Glomerular endothelial cell (primary cell): ENCODE measurements at regions not wholly inside any gene's neighbourhood (a gene's known extent, or its start where the extent isn't known, plus 50 kb on each side); places are given as distances from the start of the nearest gene placed in this dataset.

ENCODE experiments used
- DNase-seq: peaks from one replicate; pipeline ENCODE4 v3.0.0-alpha.2; 2011; ENCODE audit warnings: low read depth, low spot score; ENCODE audit errors: extremely low read depth

DNA sequence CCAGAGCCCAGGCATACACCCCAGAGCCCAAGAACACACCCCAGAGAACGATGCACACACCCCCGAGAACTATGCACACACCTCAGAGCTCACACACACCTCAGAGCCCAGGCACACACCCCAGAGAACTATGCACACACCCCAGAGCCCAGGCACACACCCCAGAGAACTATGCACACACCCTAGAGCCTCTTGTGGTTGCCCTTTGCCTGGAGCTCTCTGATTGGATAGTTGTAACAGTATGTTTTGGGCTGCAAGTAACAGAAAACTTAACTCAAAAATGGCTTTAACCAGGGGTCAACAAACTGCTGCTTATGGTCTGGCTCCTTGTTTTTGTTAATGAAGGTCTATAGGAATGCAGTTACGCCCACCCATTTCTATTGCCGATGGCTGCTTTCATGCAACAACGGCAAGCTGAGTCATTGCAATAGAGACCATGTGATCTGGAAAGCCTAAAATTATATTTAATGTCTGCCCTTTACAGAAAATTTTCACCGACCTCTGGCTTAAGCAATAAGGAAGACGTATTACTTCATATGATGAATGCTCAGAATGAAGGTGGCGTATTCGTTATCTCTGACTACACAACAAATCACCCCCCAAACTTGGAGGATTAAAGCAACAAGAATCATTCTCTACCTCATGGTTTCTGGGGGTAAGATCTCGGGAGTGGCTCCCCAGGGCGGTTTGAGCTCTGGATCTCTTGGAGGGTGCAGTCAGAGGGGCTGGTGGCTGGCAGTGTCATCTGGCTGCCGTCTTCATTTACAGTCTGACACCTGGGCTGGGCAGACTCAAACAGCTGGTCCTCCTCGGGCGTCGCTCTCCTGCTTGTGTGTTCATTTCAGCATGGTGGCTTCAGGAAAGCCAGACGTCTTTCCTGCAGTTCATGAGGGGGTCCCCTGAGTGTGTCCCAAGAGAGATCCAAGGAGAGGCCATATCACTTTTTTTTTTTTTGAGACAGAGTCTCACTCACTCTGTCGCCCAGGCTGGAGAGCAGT, 66.3 kb upstream of the NCOR2 start:
- DNase-seq = no peak

DNA sequence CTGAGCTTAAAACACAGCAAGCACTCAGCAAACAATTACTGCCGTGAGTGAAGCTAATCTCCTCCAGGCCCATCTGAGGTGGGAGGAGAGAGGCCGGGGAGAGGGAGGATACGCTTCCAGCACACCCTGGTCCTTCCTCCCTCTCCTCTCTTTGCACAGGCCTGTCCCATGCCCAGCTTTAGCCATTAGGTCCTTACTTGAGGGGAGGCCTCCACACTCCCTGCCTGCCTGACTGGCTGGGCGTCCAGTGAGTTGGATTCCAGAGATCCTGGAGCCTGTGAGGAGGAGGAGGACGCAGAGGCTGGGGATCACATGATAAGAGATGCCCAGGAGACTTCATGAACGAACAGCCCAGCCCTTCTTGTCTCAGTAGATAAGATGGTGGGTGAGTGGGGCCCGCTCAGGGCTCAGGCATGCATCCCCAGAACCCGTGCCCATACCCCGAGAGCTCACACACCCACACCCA, 65.1 kb upstream of the NCOR2 start:
- no peak for DNase-seq

DNA sequence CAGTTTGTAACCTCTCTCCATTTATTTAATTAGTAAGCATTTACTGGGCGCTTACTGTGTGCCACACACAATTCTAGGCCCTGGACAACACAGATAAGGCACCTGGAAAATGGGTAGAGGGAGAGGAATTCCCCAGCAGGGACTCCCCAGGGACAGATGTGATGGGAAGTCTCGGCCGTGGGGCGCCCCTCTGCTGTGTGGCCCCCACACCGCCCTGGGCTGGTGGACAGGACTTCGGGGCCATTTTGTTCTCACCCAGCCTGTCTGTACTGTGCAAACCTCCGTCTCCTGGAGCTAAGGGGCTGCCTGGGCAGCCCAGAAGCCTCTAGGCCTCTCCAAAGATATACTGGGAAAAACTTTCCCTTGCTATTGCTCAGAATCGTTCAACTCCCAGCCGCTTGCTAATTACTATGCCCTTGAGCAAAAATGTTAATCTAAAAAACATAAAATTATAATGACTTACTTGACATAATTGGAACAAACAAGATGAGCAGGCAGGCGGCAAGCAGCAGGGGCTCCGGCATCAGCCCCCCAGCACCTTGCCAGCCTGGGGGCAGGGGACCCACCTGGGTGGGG, 64.4 kb upstream of the NCOR2 start:
- no peak for DNase-seq

DNA sequence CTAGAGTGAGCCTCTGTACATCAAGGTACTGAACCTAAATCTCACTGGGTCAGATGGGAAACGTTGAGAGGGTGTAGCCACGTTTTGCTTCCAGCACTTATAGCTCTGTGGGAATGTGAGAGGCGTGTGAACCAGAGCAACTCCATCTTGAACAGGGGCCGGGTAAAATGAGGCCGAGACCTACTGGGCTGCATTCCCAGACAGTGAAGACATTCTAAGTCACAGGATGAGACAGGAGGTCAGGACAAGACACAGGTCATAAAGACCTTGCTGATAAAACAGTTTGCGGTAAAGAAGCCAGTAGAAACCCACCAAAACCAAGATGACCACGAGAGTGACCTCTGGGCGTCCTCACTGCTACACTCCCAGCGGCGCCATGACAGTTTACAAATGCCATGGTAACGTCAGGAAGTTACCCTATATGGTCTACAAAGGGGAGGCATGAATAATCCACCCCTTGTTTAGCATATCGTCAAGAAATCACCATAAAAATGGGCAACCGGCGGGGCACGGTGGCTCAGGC, 63.4 kb upstream of the NCOR2 start:
- DNase-seq = no peak

DNA sequence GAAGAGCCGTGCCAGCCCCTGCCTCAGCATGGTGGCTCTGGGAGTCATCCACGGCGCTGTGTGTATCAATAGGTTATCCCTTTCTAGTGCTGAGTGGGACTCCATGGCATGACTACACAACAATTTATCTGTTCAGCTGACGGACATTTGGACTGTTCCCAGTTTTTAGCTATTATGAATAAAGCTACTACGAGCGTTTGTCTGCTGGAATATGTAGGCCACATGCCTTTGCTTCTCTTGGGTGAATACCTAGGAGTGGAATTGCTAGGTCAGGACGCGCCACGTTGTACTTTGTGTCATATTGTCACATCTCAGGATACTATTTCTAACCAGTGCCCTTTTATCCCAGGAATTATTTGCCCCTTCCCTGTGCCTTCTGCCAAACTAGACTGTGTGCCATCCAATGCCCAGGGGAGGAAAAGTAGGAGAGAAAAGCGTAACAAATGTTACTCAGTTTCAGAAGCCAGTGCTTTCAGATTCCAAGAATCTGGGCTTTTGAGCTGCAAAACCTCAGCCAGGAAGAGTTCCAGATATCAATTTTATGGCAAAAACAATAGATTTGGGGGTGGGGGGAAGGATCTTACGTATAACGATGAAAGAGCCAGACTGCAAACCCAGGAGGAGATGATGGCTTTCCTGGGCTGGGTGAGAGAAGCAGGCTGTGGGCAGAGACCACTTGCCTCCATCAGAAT, 62.5 kb upstream of the NCOR2 start:
- no peak for DNase-seq

DNA sequence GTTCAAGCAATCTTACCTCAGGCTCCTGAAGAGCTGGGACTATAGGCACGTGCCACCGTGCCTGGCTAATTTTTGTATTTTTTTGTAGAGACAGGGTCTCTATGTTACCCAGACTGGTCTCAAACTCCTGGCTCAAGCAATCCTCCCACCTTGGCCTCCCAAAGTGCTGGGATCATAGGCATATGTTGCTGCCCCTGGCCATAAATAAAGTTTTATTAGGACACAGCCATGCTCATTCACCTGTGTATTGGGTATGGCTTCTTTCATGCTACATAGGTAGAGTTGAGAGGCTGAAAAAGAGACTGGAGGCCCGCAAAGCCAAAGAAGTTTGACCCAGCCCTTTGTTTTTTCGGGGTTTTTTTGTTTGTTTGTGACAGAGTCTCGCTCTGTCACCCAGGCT, 61.7 kb upstream of the NCOR2 start:
- DNase-seq = no peak

DNA sequence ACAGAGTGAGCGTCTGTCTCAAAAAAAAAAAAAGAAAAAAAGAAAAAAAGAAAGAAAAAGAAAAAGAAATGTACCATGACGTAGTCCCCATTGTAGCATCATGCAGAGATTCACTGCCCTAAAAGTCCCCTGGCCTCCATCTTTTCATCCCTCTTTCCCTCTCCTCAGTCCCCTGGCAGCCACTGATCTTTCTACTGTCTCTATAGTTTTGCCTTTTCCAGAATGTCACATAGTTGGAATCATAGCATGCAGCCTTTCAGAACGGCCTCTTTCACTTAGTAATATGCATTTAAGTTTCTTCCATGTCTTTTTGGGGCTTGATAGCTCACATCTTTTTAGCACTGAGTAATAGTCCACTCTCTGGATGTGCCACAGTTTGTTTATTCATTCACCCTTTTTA, 60.5 kb upstream of the NCOR2 start:
- DNase-seq = no peak

DNA sequence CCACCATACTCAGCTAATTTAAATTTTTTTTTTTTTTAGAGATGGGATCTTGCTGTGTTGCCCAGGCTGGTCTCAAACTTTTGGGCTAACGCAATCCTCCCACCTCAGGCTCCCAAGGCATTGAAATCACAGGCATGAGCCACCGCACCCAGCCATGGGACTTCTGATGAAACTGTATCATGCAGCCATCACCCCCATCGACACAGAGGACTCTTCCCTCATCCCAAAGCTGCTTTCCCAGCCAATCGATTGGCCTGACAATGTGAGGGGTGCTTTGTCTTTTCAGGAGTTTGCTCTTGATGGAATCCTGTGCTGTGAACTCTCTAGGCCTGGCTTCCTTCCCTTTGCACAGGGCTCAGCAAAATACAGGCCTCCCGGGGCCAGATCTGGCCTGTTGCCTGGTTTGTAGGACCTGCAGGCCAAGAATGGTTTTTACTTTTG, 59.6 kb upstream of the NCOR2 start:
- DNase-seq = no peak

DNA sequence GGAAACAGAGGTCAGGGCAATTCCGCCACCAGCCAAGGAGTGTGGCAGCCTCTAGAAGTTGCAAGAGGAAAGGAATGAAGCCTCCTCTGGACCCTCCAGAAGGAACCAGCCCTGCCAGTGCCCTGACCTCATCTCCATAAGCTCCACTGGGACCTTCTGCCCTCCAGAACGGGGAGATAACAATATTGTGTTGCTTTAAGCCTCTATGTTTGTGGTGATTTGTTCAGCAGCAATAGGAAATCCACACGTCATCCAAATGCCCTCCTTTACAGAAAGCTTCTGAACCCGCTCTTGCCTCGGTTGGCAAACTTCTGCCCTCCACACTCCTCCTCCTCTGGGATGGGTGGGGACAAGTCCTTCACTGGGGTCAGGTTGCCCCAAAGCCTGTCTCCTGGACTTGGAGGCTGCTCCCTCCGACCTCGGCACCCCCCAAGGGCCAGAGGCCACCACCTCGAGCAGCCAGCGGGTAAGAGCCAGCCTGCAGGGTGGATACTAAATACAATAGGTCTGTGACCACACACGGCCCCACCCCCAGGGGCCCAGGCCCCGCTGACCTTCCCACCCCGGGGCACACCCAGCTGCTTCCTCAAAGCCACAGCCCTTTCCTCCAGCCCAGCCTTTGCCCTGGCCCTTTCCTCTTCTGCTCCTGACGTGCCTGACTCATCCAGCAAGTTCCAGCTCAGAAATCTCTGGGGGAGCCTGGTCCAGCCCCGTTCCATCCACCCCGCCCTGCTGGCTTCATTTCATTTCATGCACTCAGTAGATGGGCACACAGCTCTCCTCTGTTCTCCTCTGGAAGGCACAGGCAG, 58.7 kb upstream of the NCOR2 start:
- no peak for DNase-seq

DNA sequence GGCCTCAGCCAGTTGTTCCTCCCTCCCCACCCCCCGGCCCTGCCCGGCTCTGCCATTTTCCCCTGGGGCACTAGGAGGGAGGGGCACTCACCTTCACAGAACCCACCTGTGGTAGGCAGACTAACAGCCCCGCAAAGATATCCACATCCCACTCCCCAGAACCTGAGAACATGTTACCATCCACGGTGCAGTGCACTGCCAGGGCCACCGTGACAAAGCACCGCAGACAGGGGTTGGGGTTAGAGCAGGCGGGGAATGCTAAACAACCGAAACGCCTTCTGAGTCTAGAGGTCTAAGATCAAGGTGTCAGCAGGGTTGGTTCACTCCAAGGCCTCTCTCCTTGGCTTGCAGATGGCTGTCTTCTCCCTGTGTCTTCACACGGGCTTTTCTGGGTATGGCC, 57.4 kb upstream of the NCOR2 start:
- no peak for DNase-seq

DNA sequence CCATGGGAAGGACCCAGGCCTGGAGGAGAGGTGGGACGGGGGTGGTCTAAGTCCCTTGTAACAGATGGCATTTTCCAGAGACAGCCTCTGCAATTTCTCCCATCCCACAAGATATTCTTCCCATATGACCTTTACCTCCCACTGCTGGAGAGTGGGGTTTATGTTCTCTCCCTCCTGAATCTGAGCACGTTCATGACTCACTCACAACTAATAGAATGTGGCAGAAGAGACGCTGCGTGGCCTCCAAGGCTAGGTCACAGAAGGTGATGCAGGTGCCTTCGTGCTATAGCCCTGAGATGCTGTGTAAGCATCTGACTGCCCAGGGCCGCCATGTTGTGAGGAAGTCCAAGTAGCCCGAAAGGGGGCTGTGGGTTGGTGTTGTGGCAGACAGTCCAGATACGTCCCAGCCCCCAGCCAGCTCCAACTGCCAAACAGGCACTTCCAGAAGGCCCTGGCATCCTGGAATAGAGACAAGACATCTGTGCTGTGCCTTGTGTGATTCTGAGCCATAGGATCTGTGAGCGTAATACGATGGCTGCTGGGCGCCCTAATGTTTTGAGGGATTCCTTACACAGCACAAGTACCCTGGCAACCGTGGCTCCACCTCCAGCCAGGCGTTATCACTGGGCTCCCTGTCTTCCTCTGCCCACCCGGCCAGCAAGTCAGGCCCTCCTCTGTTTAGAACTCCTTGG, 56.1 kb upstream of the NCOR2 start:
- DNase-seq = no peak

DNA sequence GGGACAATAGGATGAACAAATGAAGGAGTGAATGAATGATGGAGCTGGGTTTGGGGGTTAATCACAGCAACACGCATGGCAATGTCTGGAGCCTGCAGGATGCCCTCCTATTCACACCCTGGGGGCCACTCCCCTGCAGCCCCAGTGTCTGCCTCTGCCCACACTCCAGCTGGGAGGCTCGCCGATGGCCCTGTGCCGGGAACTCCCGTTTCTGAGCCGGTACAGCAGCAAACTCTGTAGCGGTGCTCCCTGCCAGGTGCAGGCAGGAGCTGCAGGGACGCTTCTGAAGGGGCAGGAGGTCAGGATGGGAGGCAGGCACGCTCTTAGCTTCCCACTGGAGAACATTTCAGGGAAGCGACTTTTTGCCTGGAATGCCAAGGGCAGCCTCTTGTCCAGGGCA, 55.4 kb upstream of the NCOR2 start:
- DNase-seq = no peak

DNA sequence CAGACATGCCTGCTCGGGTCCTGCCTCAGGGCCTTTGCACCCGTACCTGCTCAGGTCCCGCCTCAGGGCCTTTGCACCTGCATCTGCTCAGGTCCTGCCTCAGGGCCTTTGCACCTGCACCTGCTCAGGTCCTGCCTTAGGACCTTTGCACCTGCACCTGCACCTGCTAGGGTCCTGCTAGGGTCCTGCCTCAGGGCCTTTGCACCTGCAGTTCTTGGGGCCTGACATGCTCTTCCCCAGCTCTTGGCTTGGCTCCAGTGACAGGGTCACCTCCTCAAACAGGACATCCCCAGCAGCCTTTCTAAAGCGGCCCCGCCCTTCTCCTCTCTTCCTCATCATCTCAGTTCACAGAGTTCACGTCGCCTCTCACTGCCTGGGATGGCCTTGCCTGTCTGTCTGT, 54.9 kb upstream of the NCOR2 start:
- DNase-seq = no peak

DNA sequence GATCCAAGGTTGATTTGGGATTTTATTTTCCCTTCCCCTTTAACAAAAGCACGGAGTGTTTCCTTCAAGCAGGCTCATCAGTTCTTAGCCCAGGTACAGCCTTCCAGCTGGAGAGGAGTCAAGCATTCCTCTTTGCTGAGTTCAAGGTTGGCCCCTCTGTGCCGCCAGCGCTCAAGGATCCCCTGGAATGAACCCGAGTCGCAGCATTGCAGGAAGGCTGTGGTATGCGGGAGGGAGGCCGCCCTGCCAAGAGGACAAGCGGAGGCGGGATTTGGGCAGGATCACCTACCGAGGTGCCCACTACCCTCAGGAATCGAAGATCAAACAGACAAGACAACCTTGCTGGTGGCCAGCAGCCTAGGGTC, 53.9 kb upstream of the NCOR2 start:
- DNase-seq = no peak

DNA sequence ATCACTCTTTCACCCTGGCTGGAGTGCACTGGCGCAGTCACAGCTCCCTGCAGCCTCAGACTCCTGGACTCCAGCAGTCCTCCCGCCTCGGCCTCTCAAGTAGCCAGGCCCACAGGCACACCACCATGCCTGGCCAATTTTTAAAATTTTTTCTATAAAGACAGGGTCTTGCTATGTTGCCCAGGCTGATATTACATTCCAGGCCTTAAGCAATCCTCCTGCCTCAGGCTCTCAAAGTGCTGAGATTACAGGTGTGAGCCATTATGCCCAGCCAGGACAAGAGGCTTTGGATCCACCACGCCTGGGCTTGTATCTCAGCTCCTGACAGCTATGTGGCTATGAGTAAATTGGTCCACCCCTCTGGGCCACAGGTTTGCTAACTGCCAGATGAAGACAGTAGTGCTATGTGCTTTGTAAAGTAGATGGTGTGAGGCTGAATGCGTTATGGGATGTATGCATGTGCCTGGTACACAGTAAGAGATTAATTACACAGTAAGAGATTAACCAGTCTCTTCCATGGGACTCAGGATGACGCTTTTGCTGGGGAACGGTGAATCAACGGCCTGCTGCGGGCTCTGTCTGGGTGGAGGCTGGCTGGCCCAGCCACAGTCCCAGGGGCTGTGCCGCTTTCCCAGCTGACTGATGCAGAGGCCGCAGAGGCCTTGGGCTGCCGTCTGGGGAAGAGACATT, 53.3 kb upstream of the NCOR2 start:
- no peak for DNase-seq

DNA sequence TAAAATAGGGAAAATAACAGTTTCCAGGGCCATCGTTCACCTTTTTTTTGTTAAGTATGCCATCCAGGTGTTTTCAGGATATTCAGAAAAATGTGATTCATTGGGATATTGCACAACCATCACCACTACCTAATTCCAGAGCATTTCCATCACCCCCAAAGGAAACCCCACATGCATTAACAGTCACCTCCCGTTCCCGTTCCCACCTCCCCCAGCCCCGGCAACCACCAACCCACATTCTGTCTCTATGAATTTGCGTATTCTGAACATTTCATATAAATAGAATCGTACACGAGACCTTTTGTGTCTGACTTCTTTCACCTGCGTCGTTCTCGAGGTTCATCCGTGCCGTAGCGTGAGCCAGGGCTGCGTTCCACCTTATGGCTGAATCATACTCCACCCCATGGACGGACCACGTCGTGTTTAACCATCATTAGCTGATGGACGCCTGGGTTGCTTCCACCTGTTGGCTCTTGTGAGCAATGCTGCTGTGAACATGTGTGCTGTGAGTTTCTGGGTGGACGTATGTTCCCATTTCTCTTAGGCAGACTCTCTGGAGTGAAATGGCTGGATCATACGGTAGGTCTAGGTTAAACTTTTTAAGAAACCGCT, 51.0 kb upstream of the NCOR2 start:
- no peak for DNase-seq

DNA sequence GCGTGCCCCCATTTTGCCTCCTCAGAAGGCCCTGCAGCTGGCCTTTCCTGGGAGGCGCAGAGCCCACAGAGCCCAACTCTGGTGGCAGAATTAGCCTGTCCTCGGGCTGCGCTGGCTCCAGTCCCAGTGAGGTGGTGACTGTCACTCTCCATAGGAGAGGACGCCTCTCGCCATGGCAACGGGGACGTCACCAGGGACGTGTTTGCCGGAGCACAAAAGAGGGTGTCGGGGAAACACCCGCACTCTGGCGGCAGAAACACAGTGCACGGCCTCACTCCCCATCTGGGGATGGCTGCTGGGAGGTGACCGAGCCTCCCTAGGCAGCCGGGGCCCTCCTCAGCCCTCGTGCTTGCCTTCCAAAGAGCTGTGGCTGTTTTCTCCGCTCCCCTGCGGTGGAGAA, 50.2 kb upstream of the NCOR2 start:
- no peak for DNase-seq
